Type B pancreatic cell (in vitro differentiated cells): ENCODE measurements at regions not wholly inside any gene's neighbourhood (a gene's known extent, or its start where the extent isn't known, plus 50 kb on each side); places are given as distances from the start of the nearest gene placed in this dataset.

Experiments used
- DNase-seq: peaks from one replicate; pipeline ENCODE4 v3.0.0; 2021; ENCODE audit warnings: mixed read lengths; ENCODE audit not compliant: unreplicated experiment; ENCODE audit errors: extremely low spot score
- H3K27ac Mint-ChIP-seq: 2 replicates; pipeline ENCODE4 v1.8.0; 2021; ENCODE audit warnings: mild to moderate bottlenecking, mixed read lengths
- H3K27me3 Mint-ChIP-seq: 2 replicates; pipeline ENCODE4 v1.8.0; 2021; ENCODE audit warnings: mixed read lengths
- H3K36me3 Mint-ChIP-seq: 2 replicates; pipeline ENCODE4 v1.8.0; 2021; ENCODE audit warnings: mixed read lengths
- H3K4me1 Mint-ChIP-seq: one replicate; pipeline ENCODE4 v1.8.0; 2021; ENCODE audit warnings: mixed read lengths; ENCODE audit not compliant: unreplicated experiment
- H3K4me3 Mint-ChIP-seq: 2 replicates; pipeline ENCODE4 v1.8.0; 2021; ENCODE audit warnings: mild to moderate bottlenecking, mixed read lengths
- H3K9me3 Mint-ChIP-seq: 2 replicates; pipeline ENCODE4 v1.8.0; 2021; ENCODE audit warnings: mixed read lengths
- TF ChIP-seq, protein P1 (sequence below): fragments of 200-600 bp; sonication (generic); conservative IDR thresholded peaks from 2 replicates; pipeline ENCODE4 v1.5.0; 2021; ENCODE audit warnings: antibody characterized with exemption, mild to moderate bottlenecking

DNA sequence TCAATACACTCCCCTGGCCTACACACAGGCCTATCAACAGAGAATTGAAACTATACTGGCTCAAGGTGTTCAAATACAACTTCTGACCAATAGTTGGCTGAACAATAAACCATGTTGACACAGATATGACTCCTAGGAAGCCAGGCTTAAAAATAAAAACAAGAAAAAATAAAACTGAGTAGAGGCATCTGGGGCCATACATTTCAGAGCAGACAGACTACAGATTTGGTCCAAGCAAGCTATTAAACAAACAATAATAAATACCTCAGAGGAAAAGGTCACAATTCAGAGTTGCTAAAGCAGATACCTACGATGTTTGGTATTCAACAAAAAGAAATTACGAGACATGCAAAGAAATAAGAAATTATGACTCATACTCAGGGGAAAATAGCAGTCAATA lies 132.8 kb upstream of the ACVR2A start:
- Mint-ChIP-seq H3K9me3 (peaks cover 11% of the 10 kb centered on the region), H3K36me3 (no peaks in the 10 kb centered on the region), H3K27ac (no peak overlapping the region), H3K4me1 (no peaks in the 10 kb centered on the region), H3K27me3 (peaks cover 8% of the 10 kb centered on the region), H3K4me3 (no peak overlapping the region)
- DNase-seq, result no peak
- TF ChIP-seq, protein P1, sequence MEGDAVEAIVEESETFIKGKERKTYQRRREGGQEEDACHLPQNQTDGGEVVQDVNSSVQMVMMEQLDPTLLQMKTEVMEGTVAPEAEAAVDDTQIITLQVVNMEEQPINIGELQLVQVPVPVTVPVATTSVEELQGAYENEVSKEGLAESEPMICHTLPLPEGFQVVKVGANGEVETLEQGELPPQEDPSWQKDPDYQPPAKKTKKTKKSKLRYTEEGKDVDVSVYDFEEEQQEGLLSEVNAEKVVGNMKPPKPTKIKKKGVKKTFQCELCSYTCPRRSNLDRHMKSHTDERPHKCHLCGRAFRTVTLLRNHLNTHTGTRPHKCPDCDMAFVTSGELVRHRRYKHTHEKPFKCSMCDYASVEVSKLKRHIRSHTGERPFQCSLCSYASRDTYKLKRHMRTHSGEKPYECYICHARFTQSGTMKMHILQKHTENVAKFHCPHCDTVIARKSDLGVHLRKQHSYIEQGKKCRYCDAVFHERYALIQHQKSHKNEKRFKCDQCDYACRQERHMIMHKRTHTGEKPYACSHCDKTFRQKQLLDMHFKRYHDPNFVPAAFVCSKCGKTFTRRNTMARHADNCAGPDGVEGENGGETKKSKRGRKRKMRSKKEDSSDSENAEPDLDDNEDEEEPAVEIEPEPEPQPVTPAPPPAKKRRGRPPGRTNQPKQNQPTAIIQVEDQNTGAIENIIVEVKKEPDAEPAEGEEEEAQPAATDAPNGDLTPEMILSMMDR, result no peak

DNA sequence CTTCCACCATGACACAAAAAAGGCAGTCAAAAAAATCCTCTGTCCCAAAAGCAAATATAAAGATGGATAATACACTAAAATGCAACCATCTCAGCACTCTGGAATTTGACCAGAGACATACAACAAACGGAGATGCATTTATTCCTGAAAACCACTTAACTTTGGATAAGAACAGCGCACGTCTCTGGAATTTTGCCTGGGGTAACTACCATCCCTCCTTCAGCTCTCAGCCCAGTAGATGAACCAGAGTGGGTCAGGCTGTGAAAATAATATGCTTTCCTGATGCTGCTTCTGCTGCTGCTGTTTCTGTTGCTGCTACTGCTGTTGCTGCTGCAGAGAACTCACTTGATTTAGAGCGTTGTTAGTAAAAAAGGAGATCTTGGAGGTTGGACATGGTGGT lies 133.8 kb upstream of the ACVR2A start:
- no peak overlapping the region for H3K4me3 Mint-ChIP-seq
- TF ChIP-seq, protein P1, result no peak
- H3K27me3 Mint-ChIP-seq, result peaks cover 8% of the 10 kb centered on the region
- no peak overlapping the region for H3K27ac Mint-ChIP-seq
- peaks cover 11% of the 10 kb centered on the region for H3K9me3 Mint-ChIP-seq
- no peaks in the 10 kb centered on the region for H3K4me1 Mint-ChIP-seq
- H3K36me3 Mint-ChIP-seq, result no peaks in the 10 kb centered on the region
- DNase-seq, result no peak

DNA sequence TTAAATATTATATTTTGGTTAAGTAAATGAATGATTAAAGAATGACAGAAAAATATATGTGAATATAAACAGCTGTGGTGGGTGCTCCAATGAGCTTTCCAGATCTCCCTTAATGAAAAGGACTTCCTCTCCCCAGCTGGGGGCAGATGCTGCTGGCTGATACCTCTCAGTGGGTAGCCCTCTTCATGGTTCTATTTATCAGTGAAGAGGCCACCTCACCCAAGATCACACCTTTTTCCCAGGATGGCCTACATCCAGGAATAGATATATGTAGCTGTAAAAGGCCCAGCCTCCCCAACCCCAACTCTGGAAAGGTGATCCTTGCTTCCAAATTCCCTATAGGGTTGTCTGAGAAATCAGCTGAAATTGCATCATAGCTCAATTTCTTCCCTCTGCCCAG lies 135.2 kb upstream of the ACVR2A start:
- Mint-ChIP-seq H3K9me3 (peaks cover 11% of the 10 kb centered on the region), H3K4me3 (no peak overlapping the region), H3K27me3 (peaks cover 5% of the 10 kb centered on the region), H3K36me3 (no peaks in the 10 kb centered on the region), H3K4me1 (no peaks in the 10 kb centered on the region), H3K27ac (no peak overlapping the region)
- no peak for DNase-seq
- TF ChIP-seq, protein P1, result no peak

DNA sequence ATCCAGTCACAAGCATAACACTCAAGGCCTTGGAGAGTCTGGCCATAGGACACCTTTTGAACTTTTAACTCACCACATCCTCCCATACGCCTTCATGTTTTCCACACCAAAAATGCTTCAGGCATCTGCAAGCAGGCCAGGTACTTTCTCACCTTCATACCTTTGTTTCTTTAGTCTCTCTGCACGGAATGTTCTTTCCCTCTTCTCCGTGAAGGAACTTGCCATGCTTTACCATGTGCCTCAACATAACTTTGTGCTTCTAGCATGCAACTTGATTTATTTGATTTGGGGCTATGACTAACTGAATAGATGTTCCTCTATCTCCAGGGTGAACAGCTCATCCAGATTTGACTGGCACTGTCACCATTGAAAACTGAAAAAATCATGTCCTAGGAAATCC lies 141.7 kb upstream of the ACVR2A start:
- DNase-seq, result no peak
- H3K36me3 Mint-ChIP-seq, result no peaks in the 10 kb centered on the region
- TF ChIP-seq, protein P1, result no peak
- H3K9me3 Mint-ChIP-seq, result peaks cover 5% of the 10 kb centered on the region
- no peak overlapping the region for H3K27ac Mint-ChIP-seq
- no peaks in the 10 kb centered on the region for H3K27me3 Mint-ChIP-seq
- H3K4me3 Mint-ChIP-seq, result no peak overlapping the region
- no peaks in the 10 kb centered on the region for H3K4me1 Mint-ChIP-seq

DNA sequence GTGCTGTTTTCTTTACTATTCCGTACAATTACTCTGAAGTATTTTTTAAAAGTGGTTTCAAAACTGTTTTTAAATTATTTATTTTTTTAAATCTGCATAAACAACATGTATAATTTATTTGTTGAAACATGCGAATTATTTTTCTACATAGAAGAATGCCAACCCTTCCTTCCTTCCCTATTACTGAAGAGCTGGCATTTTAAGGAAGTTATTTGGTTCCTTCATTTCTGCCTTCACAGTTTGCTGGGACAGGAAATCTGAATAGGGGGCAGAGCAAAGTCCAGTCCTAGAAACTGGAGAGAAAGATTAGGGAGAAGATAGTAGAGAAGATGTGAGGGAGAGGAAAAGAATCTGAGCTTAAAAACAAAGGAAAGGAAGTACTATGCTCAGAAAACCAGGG lies 146.7 kb upstream of the ACVR2A start:
- TF ChIP-seq, protein P1, result no peak
- no peaks in the 10 kb centered on the region for H3K9me3 Mint-ChIP-seq
- no peaks in the 10 kb centered on the region for H3K27me3 Mint-ChIP-seq
- H3K4me3 Mint-ChIP-seq, result no peak overlapping the region
- no peak overlapping the region for H3K27ac Mint-ChIP-seq
- DNase-seq, result no peak
- H3K36me3 Mint-ChIP-seq, result no peaks in the 10 kb centered on the region
- H3K4me1 Mint-ChIP-seq, result peaks cover 4% of the 10 kb centered on the region

DNA sequence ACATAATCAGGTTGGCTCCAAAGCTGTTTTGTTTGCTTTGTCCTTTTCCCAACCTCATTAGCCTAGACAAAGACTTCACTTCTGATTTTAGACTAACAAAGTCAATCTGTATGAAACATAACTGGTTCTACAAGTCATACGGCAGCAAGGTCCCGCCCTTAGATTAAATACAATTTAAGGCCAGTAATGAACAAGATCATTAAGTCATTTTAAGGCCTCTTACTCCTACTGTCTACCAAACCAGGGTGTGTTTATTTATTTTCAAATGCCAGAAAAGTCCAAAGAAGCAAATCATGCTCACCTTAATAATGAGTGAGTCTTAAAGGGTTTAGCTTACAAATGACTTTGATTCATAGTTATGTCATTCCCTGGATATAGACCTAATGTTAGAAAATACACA lies 148.4 kb upstream of the ACVR2A start:
- H3K27ac Mint-ChIP-seq, result peak overlapping the region; percentile 59
- H3K36me3 Mint-ChIP-seq, result peaks cover 3% of the 10 kb centered on the region
- peaks cover 4% of the 10 kb centered on the region for H3K4me1 Mint-ChIP-seq
- no peaks in the 10 kb centered on the region for H3K9me3 Mint-ChIP-seq
- H3K27me3 Mint-ChIP-seq, result peaks cover 5% of the 10 kb centered on the region
- DNase-seq, result no peak
- H3K4me3 Mint-ChIP-seq, result no peak overlapping the region
- TF ChIP-seq, protein P1, result no peak
